RWPE2 (cell line): ENCODE measurements at regions not wholly inside any gene's neighbourhood (a gene's known extent, or its start where the extent isn't known, plus 50 kb on each side); places are given as distances from the start of the nearest gene placed in this dataset.

Experiments used
- ATAC-seq: fragments of 200-7000 bp; cut with Tn5 transposase; 3 replicates; pipeline ENCODE4 v1.9.1; 2021; ENCODE audit warnings: low read depth
- DNase-seq: peaks from one replicate; pipeline ENCODE4 v3.0.0-alpha.2; 2020; ENCODE audit warnings: low spot score
- H3K27ac ChIP-seq: fragments of 450-650 bp; 2 replicates; pipeline ENCODE4 v1.5.1; 2017; ENCODE audit warnings: mild to moderate bottlenecking; ENCODE audit not compliant: poor library complexity, severe bottlenecking
- H3K27me3 ChIP-seq: fragments of 250-450 bp; sonication (Bioruptor Pico); 2 replicates; pipeline ENCODE4 v1.5.1; 2021; ENCODE audit warnings: mild to moderate bottlenecking, moderate library complexity; ENCODE audit not compliant: insufficient read depth, poor library complexity, severe bottlenecking
- H3K36me3 ChIP-seq: fragments of 250-450 bp; sonication (Bioruptor Pico); 2 replicates; pipeline ENCODE4 v1.5.1; 2020; ENCODE audit warnings: low read depth, mild to moderate bottlenecking, moderate library complexity
- H3K4me1 ChIP-seq: fragments of 250-450 bp; sonication (Bioruptor Pico); 2 replicates; pipeline ENCODE4 v1.5.1; 2021; ENCODE audit warnings: mild to moderate bottlenecking, moderate library complexity; ENCODE audit not compliant: insufficient read depth, poor library complexity, severe bottlenecking
- H3K4me3 ChIP-seq: fragments of 250-450 bp; sonication (Bioruptor Pico); 2 replicates; pipeline ENCODE4 v1.5.1; 2021; ENCODE audit warnings: mild to moderate bottlenecking, moderate library complexity; ENCODE audit not compliant: severe bottlenecking
- H3K9me3 ChIP-seq: fragments of 250-450 bp; sonication (Bioruptor Pico); 2 replicates; pipeline ENCODE4 v1.5.1; 2021; ENCODE audit warnings: mild to moderate bottlenecking, moderate library complexity; ENCODE audit not compliant: severe bottlenecking
- CTCF ChIP-seq: fragments of 450-650 bp; IDR thresholded peaks from one replicate; pipeline ENCODE4 v1.5.1; 2017; ENCODE audit warnings: mild to moderate bottlenecking, moderate library complexity; ENCODE audit not compliant: poor library complexity, severe bottlenecking

- H3K4me1 ChIP-seq, result no peaks in the 10 kb centered on the region
- H3K27ac ChIP-seq, result no peak overlapping the region
- ATAC-seq, result no peak
Measured at GRCh38 chr6:114404339-114404955, 61.6 kb upstream of the HS3ST5 start.

GRCh38 chr6:114403858-114404257, 61.0 kb upstream of the HS3ST5 start:
- no peak for ATAC-seq
- Histone ChIP-seq H3K36me3 (no peaks in the 10 kb centered on the region), H3K4me1 (no peaks in the 10 kb centered on the region), H3K27me3 (peaks cover 30% of the 10 kb centered on the region), H3K27ac (no peak overlapping the region), H3K9me3 (no peaks in the 10 kb centered on the region), H3K4me3 (no peak overlapping the region)
- no peak for DNase-seq
- TF ChIP-seq CTCF, result no peak

More at GRCh38 chr6:114404339-114404955, 61.6 kb upstream of the HS3ST5 start:
- DNase-seq, result no peak
- H3K4me3 ChIP-seq, result no peak overlapping the region
- TF ChIP-seq CTCF, result no peak
- no peaks in the 10 kb centered on the region for H3K36me3 ChIP-seq
- peaks cover 24% of the 10 kb centered on the region for H3K27me3 ChIP-seq
- no peaks in the 10 kb centered on the region for H3K9me3 ChIP-seq

GRCh38 chr6:114398481-114398880, 55.7 kb upstream of the HS3ST5 start:
- H3K4me1 ChIP-seq, result no peaks in the 10 kb centered on the region
- H3K36me3 ChIP-seq, result no peaks in the 10 kb centered on the region
- TF ChIP-seq CTCF, result no peak
- no peak overlapping the region for H3K4me3 ChIP-seq
- DNase-seq, result no peak
- H3K27me3 ChIP-seq, result peaks cover 29% of the 10 kb centered on the region
- no peak overlapping the region for H3K27ac ChIP-seq
- no peak for ATAC-seq
- H3K9me3 ChIP-seq, result no peaks in the 10 kb centered on the region
